NCI-H2029 treated with DMSO at 0.1 percent for 48 hours (cell line): ENCODE measurements at regions not wholly inside any gene's neighbourhood (a gene's known extent, or its start where the extent isn't known, plus 50 kb on each side); places are given as distances from the start of the nearest gene placed in this dataset.
A peak's percentile ranks its signal among the peaks of the same experiment; 100 is the strongest.
"Not testable (repeated sequence)": the region's sequence is repeated elsewhere in the genome, so short reads cannot be mapped to it uniquely, and the experiment has no call there.

Source experiments
- DNase-seq: peaks from one replicate; lab custom pipeline; 2025; lab: John Stamatoyannopoulos, UW

GRCh38 chr10:25867321-25867720, 66.7 kb upstream of the MYO3A start:
- DNase-seq, result no peak

- no peak for DNase-seq
Observed at GRCh38 chr10:25869067-25869591, 64.9 kb upstream of the MYO3A start.

DNA sequence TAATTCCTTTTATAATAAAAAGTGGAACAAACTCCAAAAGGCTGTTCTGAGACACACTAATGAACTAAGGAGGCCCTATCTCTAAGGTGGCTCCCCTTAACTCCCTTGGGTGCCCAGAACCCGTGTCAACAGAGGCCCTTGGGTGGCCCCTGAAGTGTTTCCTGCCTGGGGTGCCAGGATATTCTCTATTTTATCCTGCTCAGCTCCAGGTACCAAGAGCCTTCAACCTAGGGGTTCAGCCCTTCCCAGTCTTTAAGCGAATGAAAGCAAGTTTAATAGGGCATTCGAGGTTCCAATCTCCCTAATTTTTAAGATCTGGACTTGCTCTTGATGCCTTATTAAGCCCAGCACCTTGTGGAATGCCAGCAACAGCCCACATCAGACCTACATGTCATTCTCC, 64.4 kb upstream of the MYO3A start:
- no peak for DNase-seq

GRCh38 chr10:25874402-25874801, 59.6 kb upstream of the MYO3A start:
- DNase-seq, result not testable (repeated sequence)

DNA sequence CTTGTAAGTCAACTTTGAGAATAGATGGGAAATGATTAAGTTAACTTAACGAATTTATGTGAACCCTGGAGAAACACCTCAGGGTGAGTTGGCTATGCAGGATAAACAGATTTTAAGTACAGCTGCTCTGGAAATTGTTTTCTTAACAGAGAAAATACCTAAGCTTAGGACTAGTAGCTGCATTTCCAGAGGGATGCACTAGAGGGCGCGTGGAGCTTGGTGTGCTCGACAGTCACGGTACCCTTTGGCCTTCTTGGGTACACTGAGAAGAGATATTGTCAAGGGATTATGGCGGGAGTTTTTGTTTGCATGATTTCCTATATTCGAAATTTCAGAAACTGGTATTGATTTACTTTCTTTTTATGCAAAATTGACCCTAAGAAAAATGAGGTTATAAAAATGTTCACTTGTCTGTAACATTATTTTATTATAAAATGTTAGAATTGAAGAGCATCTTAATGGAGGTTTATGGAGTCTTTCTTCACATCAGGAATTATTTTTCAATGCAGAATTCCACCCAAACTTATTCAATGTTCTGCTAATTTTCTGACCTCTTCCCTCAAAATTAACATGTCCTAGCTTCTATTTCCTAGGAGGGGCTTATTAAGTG, 58.4 kb upstream of the MYO3A start:
- peak; percentile 45 for DNase-seq

DNA sequence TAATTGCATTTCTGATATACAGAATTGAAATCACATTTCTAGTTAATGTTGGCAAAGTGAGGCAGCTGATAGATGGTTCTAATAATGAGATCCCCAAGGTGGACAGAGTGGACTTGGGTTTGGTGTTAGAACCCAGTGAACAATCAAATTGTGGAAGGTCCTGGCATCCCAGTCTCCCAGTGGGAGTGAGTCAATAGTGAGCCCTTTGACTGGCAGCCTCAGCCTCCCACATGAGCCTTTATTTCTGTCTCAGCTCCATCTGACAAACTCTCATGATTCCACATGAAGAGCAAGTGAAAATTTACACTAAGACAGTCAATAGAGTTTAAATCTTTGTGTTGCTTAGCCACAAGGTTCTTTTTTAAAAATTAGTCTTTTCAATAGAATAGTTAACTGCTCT, 56.7 kb upstream of the MYO3A start:
- no peak for DNase-seq
